Neural progenitor cell (in vitro differentiated cells): ENCODE measurements at regions not wholly inside any gene's neighbourhood (a gene's known extent, or its start where the extent isn't known, plus 50 kb on each side); places are given as distances from the start of the nearest gene placed in this dataset.
"Not testable (repeated sequence)": the region's sequence is repeated elsewhere in the genome, so short reads cannot be mapped to it uniquely, and the experiment has no call there.

Source experiments
- DNase-seq: peaks from one replicate; pipeline ENCODE4 v3.0.0-alpha.2; 2016; ENCODE audit warnings: low spot score
- H2AFZ ChIP-seq: fragments of 200-600 bp; sonication (generic); replicated peaks from 2 replicates; pipeline ENCODE4 v1.6.1; 2016; ENCODE audit warnings: antibody characterized with exemption
- H3F3A ChIP-seq: fragments of 200-600 bp; sonication (generic); 2 replicates; pipeline ENCODE4 v1.6.1; 2016; ENCODE audit warnings: antibody characterized with exemption, low read depth
- H3K27ac ChIP-seq: fragments of 200-600 bp; sonication (generic); 2 replicates; pipeline ENCODE4 v1.5.1; 2016; ENCODE audit warnings: mild to moderate bottlenecking
- H3K27me3 ChIP-seq: fragments of 200-600 bp; sonication (generic); 2 replicates; pipeline ENCODE4 v1.6.1; 2016; ENCODE audit warnings: mild to moderate bottlenecking, moderate library complexity
- H3K36me3 ChIP-seq: fragments of 200-600 bp; sonication (generic); 2 replicates; pipeline ENCODE4 v1.5.1; 2016
- H3K4me1 ChIP-seq: fragments of 200-600 bp; sonication (generic); 2 replicates; pipeline ENCODE4 v1.6.1; 2016; ENCODE audit warnings: mixed run types
- H3K4me2 ChIP-seq: fragments of 200-600 bp; sonication (generic); 2 replicates; pipeline ENCODE4 v1.6.1; 2016
- H3K4me3 ChIP-seq: fragments of 200-600 bp; sonication (generic); 2 replicates; pipeline ENCODE4 v1.5.1; 2016
- H3K79me2 ChIP-seq: fragments of 200-600 bp; sonication (generic); 2 replicates; pipeline ENCODE4 v1.6.1; 2016; ENCODE audit warnings: low read depth
- H3K9ac ChIP-seq: fragments of 200-600 bp; sonication (generic); 2 replicates; pipeline ENCODE4 v1.6.1; 2016
- H3K9me3 ChIP-seq: fragments of 200-600 bp; sonication (generic); 2 replicates; pipeline ENCODE4 v1.5.1; 2016; ENCODE audit warnings: low read depth
- H4K20me1 ChIP-seq: fragments of 200-600 bp; sonication (generic); 2 replicates; pipeline ENCODE4 v1.6.1; 2016; ENCODE audit warnings: low read depth
- H3K27ac Mint-ChIP-seq: 3 replicates; pipeline ENCODE4 v1.8.0; 2021; ENCODE audit warnings: mixed read lengths
- H3K27me3 Mint-ChIP-seq: 2 replicates; pipeline ENCODE4 v1.8.0; 2022; ENCODE audit warnings: low read depth, mild to moderate bottlenecking, inconsistent platforms, moderate library complexity, mixed read lengths; ENCODE audit not compliant: insufficient read depth
- H3K36me3 Mint-ChIP-seq: 3 replicates; pipeline ENCODE4 v1.8.0; 2021; ENCODE audit warnings: mixed read lengths
- H3K4me1 Mint-ChIP-seq: 3 replicates; pipeline ENCODE4 v1.8.0; 2021; ENCODE audit warnings: mixed read lengths
- H3K4me3 Mint-ChIP-seq: 3 replicates; pipeline ENCODE4 v1.8.0; 2021; ENCODE audit warnings: mild to moderate bottlenecking, moderate library complexity, mixed read lengths
- H3K9me3 Mint-ChIP-seq: 3 replicates; pipeline ENCODE4 v1.8.0; 2020; ENCODE audit warnings: mixed read lengths
- CTCF ChIP-seq: fragments of 200-600 bp; sonication (generic); IDR thresholded peaks from 2 replicates; pipeline ENCODE4 v1.5.1; 2017; ENCODE audit warnings: antibody characterized with exemption, mild to moderate bottlenecking
- EZH2 ChIP-seq: fragments of 200-600 bp; sonication (generic); IDR thresholded peaks from 2 replicates; pipeline ENCODE4 v1.6.1; 2017; ENCODE audit warnings: antibody characterized with exemption, mild to moderate bottlenecking, moderate library complexity
- EZH2phosphoT487 ChIP-seq: fragments of 200-600 bp; sonication (generic); IDR thresholded peaks from 2 replicates; pipeline ENCODE4 v1.6.1; 2017; ENCODE audit warnings: antibody characterized with exemption

- H3K27me3 Mint-ChIP-seq, H4K20me1 ChIP-seq, H3K36me3 ChIP-seq, H3K4me3 ChIP-seq, H3K36me3 Mint-ChIP-seq, H3K27me3 ChIP-seq, H3K9ac ChIP-seq, H3K9me3 Mint-ChIP-seq, DNase-seq, H3K9me3 ChIP-seq, H3F3A ChIP-seq, H3K79me2 ChIP-seq, H3K4me1 Mint-ChIP-seq, H3K4me3 Mint-ChIP-seq, H3K27ac Mint-ChIP-seq: not testable (repeated sequence)
- Histone ChIP-seq H2AFZ (peak overlapping the region; percentile 97), H3K27ac (peak overlapping the region; percentile 81), H3K4me1 (peaks cover 14% of the 10 kb centered on the region), H3K4me2 (peak overlapping the region; percentile 55)
- peak; percentile 7 for TF ChIP-seq CTCF
Measured at GRCh38 chr3:6769532-6770396, 91.2 kb upstream of the GRM7 start.

- Histone ChIP-seq H3K4me2 (peak overlapping the region; percentile 55), H3K36me3 (no peaks in the 10 kb centered on the region), H3K27me3 (no peaks in the 10 kb centered on the region), H3K9me3 (no peaks in the 10 kb centered on the region), H3K4me3 (no peak overlapping the region), H3K4me1 (peaks cover 14% of the 10 kb centered on the region), H4K20me1 (no peaks in the 10 kb centered on the region), H2AFZ (peak overlapping the region; percentile 97), H3F3A (no peaks in the 10 kb centered on the region), H3K27ac (peak overlapping the region; percentile 81), H3K9ac (no peak overlapping the region), H3K79me2 (no peaks in the 10 kb centered on the region)
- Mint-ChIP-seq H3K27me3 (no peaks in the 10 kb centered on the region), H3K36me3 (no peaks in the 10 kb centered on the region), H3K27ac (no peak overlapping the region), H3K9me3 (peaks cover 5% of the 10 kb centered on the region), H3K4me3 (no peak overlapping the region), H3K4me1 (no peaks in the 10 kb centered on the region)
- no peak for DNase-seq
- TF ChIP-seq CTCF (no peak), EZH2phosphoT487 (no peak), EZH2 (no peak)
Measured at GRCh38 chr3:6770397-6770690, 90.6 kb upstream of the GRM7 start.

GRCh38 chr3:6771171-6771570 lies 89.7 kb upstream of the GRM7 start:
- Histone ChIP-seq H2AFZ (peak overlapping the region; percentile 97), H3K4me3 (no peak overlapping the region), H3F3A (no peaks in the 10 kb centered on the region), H3K27me3 (no peaks in the 10 kb centered on the region), H3K79me2 (no peaks in the 10 kb centered on the region), H3K27ac (no peak overlapping the region), H3K9me3 (no peaks in the 10 kb centered on the region), H3K9ac (no peak overlapping the region), H3K36me3 (no peaks in the 10 kb centered on the region), H4K20me1 (no peaks in the 10 kb centered on the region), H3K4me1 (peaks cover 14% of the 10 kb centered on the region), H3K4me2 (peak overlapping the region; percentile 55)
- TF ChIP-seq CTCF (no peak), EZH2phosphoT487 (no peak), EZH2 (no peak)
- peaks cover 3% of the 10 kb centered on the region for H3K9me3 Mint-ChIP-seq
- H3K4me1 Mint-ChIP-seq = no peaks in the 10 kb centered on the region
- DNase-seq = no peak
- H3K36me3 Mint-ChIP-seq = no peaks in the 10 kb centered on the region
- H3K27ac Mint-ChIP-seq = no peak overlapping the region
- no peaks in the 10 kb centered on the region for H3K27me3 Mint-ChIP-seq
- H3K4me3 Mint-ChIP-seq = no peak overlapping the region
